GM12875 (cell line): ENCODE measurements at regions not wholly inside any gene's neighbourhood (a gene's known extent, or its start where the extent isn't known, plus 50 kb on each side); places are given as distances from the start of the nearest gene placed in this dataset.

Experiments
- H3K4me3 ChIP-seq: one replicate; pipeline ENCODE4 v1.5.1; 2011; ENCODE audit warnings: low read depth, low read length, control low read depth
- CTCF ChIP-seq: IDR thresholded peaks from 2 replicates; pipeline ENCODE4 v1.5.1; 2011; ENCODE audit warnings: low read depth, mild to moderate bottlenecking, control low read depth, inconsistent platforms, low read length, moderate library complexity, borderline replicate concordance; ENCODE audit not compliant: insufficient read depth

GRCh38 chr3:46124216-46125177 is 83.6 kb downstream of the CCR1 start:
- no peak overlapping the region for H3K4me3 ChIP-seq
- no peak for TF ChIP-seq CTCF

- no peak overlapping the region for H3K4me3 ChIP-seq
- TF ChIP-seq CTCF: no peak
These were observed 84.5 kb downstream of the CCR1 start for GRCh38 chr3:46123646-46124045.

- no peak overlapping the region for H3K4me3 ChIP-seq
- TF ChIP-seq CTCF: no peak
These were observed 86.0 kb downstream of the CCR1 start for GRCh38 chr3:46122091-46122490.

- H3K4me3 ChIP-seq: no peak overlapping the region
- no peak for TF ChIP-seq CTCF
These were observed 87.1 kb downstream of the CCR1 start for GRCh38 chr3:46120983-46121382.

- H3K4me3 ChIP-seq: no peak overlapping the region
- no peak for TF ChIP-seq CTCF
These were observed 88.2 kb downstream of the CCR1 start for GRCh38 chr3:46119709-46120498.

- no peak overlapping the region for H3K4me3 ChIP-seq
- no peak for TF ChIP-seq CTCF
These were observed 88.9 kb downstream of the CCR1 start for GRCh38 chr3:46119253-46119652.
